SKM-1 (cell line): ENCODE measurements at regions not wholly inside any gene's neighbourhood (a gene's known extent, or its start where the extent isn't known, plus 50 kb on each side); places are given as distances from the start of the nearest gene placed in this dataset.

Experiments
- DNase-seq: peaks from one replicate; lab custom pipeline; 2025; ENCODE audit not compliant: unreplicated experiment; lab: John Stamatoyannopoulos, UW

- DNase-seq = peak; percentile 30
Measured at GRCh38 chr18:26621161-26622026, 73.0 kb upstream of the KCTD1 start.

- no peak for DNase-seq
Measured at GRCh38 chr18:26619350-26619749, 71.0 kb upstream of the KCTD1 start.

GRCh38 chr18:26618135-26618534, 69.8 kb upstream of the KCTD1 start:
- no peak for DNase-seq

- DNase-seq = no peak
Measured at GRCh38 chr18:26617151-26617554, 68.8 kb upstream of the KCTD1 start.

- no peak for DNase-seq
Measured at GRCh38 chr18:26614374-26614773, 66.0 kb upstream of the KCTD1 start.
